ACC112 (cell line): ENCODE measurements at regions not wholly inside any gene's neighbourhood (a gene's known extent, or its start where the extent isn't known, plus 50 kb on each side); places are given as distances from the start of the nearest gene placed in this dataset.

Source experiments
- H2AFZ ChIP-seq: fragments of 200-600 bp; sonication (generic); one replicate; pipeline ENCODE4 v1.6.0; 2017; ENCODE audit warnings: antibody characterized with exemption, low read length; ENCODE audit not compliant: unreplicated experiment
- H3K27ac ChIP-seq: fragments of 200-600 bp; sonication (generic); 2 replicates; pipeline ENCODE4 v1.5.1; 2014; ENCODE audit warnings: low read depth, mild to moderate bottlenecking, antibody characterized with exemption, low read length, moderate library complexity
- H3K27me3 ChIP-seq: fragments of 200-600 bp; sonication (generic); 2 replicates; pipeline ENCODE4 v1.6.1; 2014; ENCODE audit warnings: mild to moderate bottlenecking, antibody characterized with exemption, low read length, moderate library complexity, mixed read lengths; ENCODE audit not compliant: insufficient read depth
- H3K36me3 ChIP-seq: fragments of 200-600 bp; sonication (generic); 2 replicates; pipeline ENCODE4 v1.6.1; 2016; ENCODE audit warnings: mild to moderate bottlenecking, antibody characterized with exemption, low read length, moderate library complexity, mixed read lengths; ENCODE audit not compliant: insufficient read depth
- H3K4me1 ChIP-seq: fragments of 200-600 bp; sonication (generic); one replicate; pipeline ENCODE4 v1.6.1; 2016; ENCODE audit warnings: low read length, mixed read lengths; ENCODE audit not compliant: insufficient read depth, unreplicated experiment, control insufficient read depth
- H3K4me3 ChIP-seq: fragments of 200-600 bp; sonication (generic); 2 replicates; pipeline ENCODE4 v1.5.1; 2014; ENCODE audit warnings: mild to moderate bottlenecking, low read depth, low read length
- H3K79me2 ChIP-seq: fragments of 200-600 bp; sonication (generic); one replicate; pipeline ENCODE4 v1.6.0; 2016; ENCODE audit warnings: low read length; ENCODE audit not compliant: control insufficient read depth, unreplicated experiment, insufficient read depth

GRCh38 chr1:228921481-228921880, 186.2 kb downstream of the RHOU start:
- Histone ChIP-seq H3K27ac (no peak overlapping the region), H3K27me3 (peaks cover 23% of the 10 kb centered on the region), H3K79me2 (no peaks in the 10 kb centered on the region), H3K4me1 (no peaks in the 10 kb centered on the region), H3K36me3 (no peaks in the 10 kb centered on the region), H2AFZ (no peak overlapping the region), H3K4me3 (no peak overlapping the region)

GRCh38 chr1:228922722-228923376, 187.6 kb downstream of the RHOU start:
- H3K27ac ChIP-seq = no peak overlapping the region
- no peaks in the 10 kb centered on the region for H3K79me2 ChIP-seq
- H3K4me3 ChIP-seq = no peak overlapping the region
- H3K27me3 ChIP-seq = peaks cover 32% of the 10 kb centered on the region
- H2AFZ ChIP-seq = no peak overlapping the region
- H3K4me1 ChIP-seq = no peaks in the 10 kb centered on the region
- H3K36me3 ChIP-seq = no peaks in the 10 kb centered on the region

GRCh38 chr1:228923973-228924686, 188.9 kb downstream of the RHOU start:
- H2AFZ ChIP-seq = no peak overlapping the region
- H3K79me2 ChIP-seq = no peaks in the 10 kb centered on the region
- H3K27ac ChIP-seq = no peak overlapping the region
- H3K27me3 ChIP-seq = peaks cover 42% of the 10 kb centered on the region
- no peaks in the 10 kb centered on the region for H3K4me1 ChIP-seq
- no peak overlapping the region for H3K4me3 ChIP-seq
- no peaks in the 10 kb centered on the region for H3K36me3 ChIP-seq

GRCh38 chr1:228925691-228926090, 190.4 kb downstream of the RHOU start:
- Histone ChIP-seq H3K27ac (no peak overlapping the region), H3K4me1 (no peaks in the 10 kb centered on the region), H2AFZ (no peak overlapping the region), H3K4me3 (no peak overlapping the region), H3K27me3 (peaks cover 57% of the 10 kb centered on the region), H3K36me3 (no peaks in the 10 kb centered on the region), H3K79me2 (no peaks in the 10 kb centered on the region)

GRCh38 chr1:228927421-228927820, 192.1 kb downstream of the RHOU start:
- Histone ChIP-seq H3K4me3 (no peak overlapping the region), H3K27ac (no peak overlapping the region), H3K27me3 (peaks cover 75% of the 10 kb centered on the region), H3K79me2 (no peaks in the 10 kb centered on the region), H3K4me1 (no peaks in the 10 kb centered on the region), H2AFZ (no peak overlapping the region), H3K36me3 (no peaks in the 10 kb centered on the region)

- no peak overlapping the region for H2AFZ ChIP-seq
- no peaks in the 10 kb centered on the region for H3K79me2 ChIP-seq
- no peaks in the 10 kb centered on the region for H3K4me1 ChIP-seq
- no peak overlapping the region for H3K4me3 ChIP-seq
- no peaks in the 10 kb centered on the region for H3K36me3 ChIP-seq
- H3K27ac ChIP-seq = no peak overlapping the region
- peaks cover 76% of the 10 kb centered on the region for H3K27me3 ChIP-seq
Measured at GRCh38 chr1:228927946-228928898, 192.9 kb downstream of the RHOU start.

- H3K36me3 ChIP-seq = no peaks in the 10 kb centered on the region
- H2AFZ ChIP-seq = no peak overlapping the region
- H3K79me2 ChIP-seq = no peaks in the 10 kb centered on the region
- no peak overlapping the region for H3K4me3 ChIP-seq
- no peak overlapping the region for H3K27ac ChIP-seq
- H3K4me1 ChIP-seq = no peaks in the 10 kb centered on the region
- H3K27me3 ChIP-seq = peaks cover 85% of the 10 kb centered on the region
Measured at GRCh38 chr1:228929476-228930027, 194.3 kb downstream of the RHOU start.

- Histone ChIP-seq H3K27ac (no peak overlapping the region), H3K36me3 (no peaks in the 10 kb centered on the region), H3K4me3 (no peak overlapping the region), H2AFZ (no peak overlapping the region), H3K4me1 (no peaks in the 10 kb centered on the region), H3K79me2 (no peaks in the 10 kb centered on the region), H3K27me3 (peaks cover 84% of the 10 kb centered on the region)
Measured at GRCh38 chr1:228930479-228930957, 195.2 kb downstream of the RHOU start.

GRCh38 chr1:228933753-228934152, 198.5 kb downstream of the RHOU start:
- H3K36me3 ChIP-seq = no peaks in the 10 kb centered on the region
- no peak overlapping the region for H3K4me3 ChIP-seq
- no peak overlapping the region for H2AFZ ChIP-seq
- peaks cover 64% of the 10 kb centered on the region for H3K27me3 ChIP-seq
- no peaks in the 10 kb centered on the region for H3K4me1 ChIP-seq
- H3K79me2 ChIP-seq = no peaks in the 10 kb centered on the region
- H3K27ac ChIP-seq = no peak overlapping the region

- H3K4me1 ChIP-seq = no peaks in the 10 kb centered on the region
- H3K79me2 ChIP-seq = no peaks in the 10 kb centered on the region
- no peak overlapping the region for H3K27ac ChIP-seq
- no peak overlapping the region for H2AFZ ChIP-seq
- peaks cover 56% of the 10 kb centered on the region for H3K27me3 ChIP-seq
- no peak overlapping the region for H3K4me3 ChIP-seq
- no peaks in the 10 kb centered on the region for H3K36me3 ChIP-seq
Measured at GRCh38 chr1:228935198-228935663, 200.0 kb downstream of the RHOU start.
